ENCODE measurements at regions not wholly inside any gene's neighbourhood (a gene's known extent, or its start where the extent isn't known, plus 50 kb on each side); places are given as distances from the start of the nearest gene placed in this dataset.

DNA sequence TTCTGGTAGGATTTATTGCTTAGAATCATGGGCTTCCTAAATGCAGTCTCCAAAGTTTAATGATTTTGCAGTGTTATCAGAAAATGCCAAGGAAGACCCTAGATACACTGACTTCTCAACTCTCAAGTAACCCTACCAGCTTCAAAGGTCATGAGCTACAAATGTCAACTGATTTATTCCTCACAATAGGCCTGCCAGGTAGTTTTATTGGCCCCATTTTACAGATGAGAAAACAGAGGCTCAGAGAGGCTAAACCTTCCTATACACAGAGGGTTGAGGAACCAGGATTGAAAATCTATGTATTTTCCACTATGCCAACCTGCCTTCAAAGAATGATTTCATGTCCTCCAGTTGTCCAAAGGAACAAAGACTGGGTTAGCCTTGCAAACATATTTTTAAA is 384.4 kb upstream of the POU3F1 start:
- no peaks in the 10 kb centered on the region for H3K79me2 ChIP-seq (ENCODE audit: insufficient read depth, low read length)
- no peak overlapping the region for H3K4me2 ChIP-seq (ENCODE audit: low read length)
- H4K20me1 ChIP-seq (ENCODE audit: insufficient read depth, low read length) = no peaks in the 10 kb centered on the region
- H3K27me3 ChIP-seq (ENCODE audit: insufficient read depth, low read length) = no peaks in the 10 kb centered on the region; the same call in 1 of the 2 replicates
- H3K4me3 ChIP-seq (ENCODE audit: low read depth, low read length, poor library complexity, severe bottlenecking) = no peak overlapping the region
- no peaks in the 10 kb centered on the region for H3K4me1 ChIP-seq (ENCODE audit: insufficient read depth, low read length, severe bottlenecking)
- H2AFZ ChIP-seq (ENCODE audit: low read length) = no peak overlapping the region
- no peaks in the 10 kb centered on the region for H3F3A ChIP-seq (ENCODE audit: insufficient read depth, low read length)
- H3K27ac ChIP-seq (ENCODE audit: low read depth, low read length, poor library complexity, severe bottlenecking) = no peak overlapping the region
- H3K9ac ChIP-seq (ENCODE audit: low read length) = no peak overlapping the region
- no peaks in the 10 kb centered on the region for H3K36me3 ChIP-seq (ENCODE audit: insufficient read depth, low read length)
- no peaks in the 10 kb centered on the region for H3K9me3 ChIP-seq (ENCODE audit: low read length)
- no peaks in the 10 kb centered on the region for H3K9me2 ChIP-seq (ENCODE audit: low read depth, low read length)
- TF ChIP-seq EZH2 (IDR thresholded peaks at IDR 0.05; ENCODE audit: borderline replicate concordance, low read length) = no peak
- TF ChIP-seq, protein P1, sequence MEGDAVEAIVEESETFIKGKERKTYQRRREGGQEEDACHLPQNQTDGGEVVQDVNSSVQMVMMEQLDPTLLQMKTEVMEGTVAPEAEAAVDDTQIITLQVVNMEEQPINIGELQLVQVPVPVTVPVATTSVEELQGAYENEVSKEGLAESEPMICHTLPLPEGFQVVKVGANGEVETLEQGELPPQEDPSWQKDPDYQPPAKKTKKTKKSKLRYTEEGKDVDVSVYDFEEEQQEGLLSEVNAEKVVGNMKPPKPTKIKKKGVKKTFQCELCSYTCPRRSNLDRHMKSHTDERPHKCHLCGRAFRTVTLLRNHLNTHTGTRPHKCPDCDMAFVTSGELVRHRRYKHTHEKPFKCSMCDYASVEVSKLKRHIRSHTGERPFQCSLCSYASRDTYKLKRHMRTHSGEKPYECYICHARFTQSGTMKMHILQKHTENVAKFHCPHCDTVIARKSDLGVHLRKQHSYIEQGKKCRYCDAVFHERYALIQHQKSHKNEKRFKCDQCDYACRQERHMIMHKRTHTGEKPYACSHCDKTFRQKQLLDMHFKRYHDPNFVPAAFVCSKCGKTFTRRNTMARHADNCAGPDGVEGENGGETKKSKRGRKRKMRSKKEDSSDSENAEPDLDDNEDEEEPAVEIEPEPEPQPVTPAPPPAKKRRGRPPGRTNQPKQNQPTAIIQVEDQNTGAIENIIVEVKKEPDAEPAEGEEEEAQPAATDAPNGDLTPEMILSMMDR (IDR thresholded peaks at IDR 0.05; ENCODE audit: low read length) = no peak

DNA sequence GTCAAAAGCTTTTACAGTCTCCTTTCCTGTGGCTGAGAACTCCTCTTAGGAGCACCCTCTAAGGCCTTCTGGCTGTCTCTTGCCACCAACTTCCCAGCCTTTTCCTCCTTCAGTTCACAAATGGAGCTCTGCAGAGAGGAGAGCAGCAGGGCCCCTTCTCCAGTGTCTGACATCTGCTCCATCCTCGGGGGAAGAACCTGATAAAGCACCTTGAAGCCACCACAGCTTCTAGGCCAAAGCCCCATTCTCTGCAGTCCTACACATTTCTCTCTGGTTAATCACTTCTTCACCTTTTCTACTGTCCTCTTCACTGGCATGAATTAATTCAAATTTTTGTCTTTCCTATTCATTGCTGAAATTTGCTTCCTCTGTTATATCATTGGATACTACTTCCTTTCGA is 378.1 kb upstream of the POU3F1 start:
- Histone ChIP-seq H3K4me3 (ENCODE audit: low read depth, low read length, poor library complexity, severe bottlenecking) (no peak overlapping the region), H3K9ac (ENCODE audit: low read length) (no peak overlapping the region), H3K9me2 (ENCODE audit: low read depth, low read length) (no peaks in the 10 kb centered on the region), H3K79me2 (ENCODE audit: insufficient read depth, low read length) (no peaks in the 10 kb centered on the region), H3K36me3 (ENCODE audit: insufficient read depth, low read length) (no peaks in the 10 kb centered on the region), H4K20me1 (ENCODE audit: insufficient read depth, low read length) (no peaks in the 10 kb centered on the region), H3K27me3 (ENCODE audit: insufficient read depth, low read length) (no peaks in the 10 kb centered on the region), H2AFZ (ENCODE audit: low read length) (no peak overlapping the region), H3K4me1 (ENCODE audit: insufficient read depth, low read length, severe bottlenecking) (no peaks in the 10 kb centered on the region), H3K27ac (ENCODE audit: low read depth, low read length, poor library complexity, severe bottlenecking) (no peak overlapping the region), H3K9me3 (ENCODE audit: low read length) (no peaks in the 10 kb centered on the region), H3K4me2 (ENCODE audit: low read length) (no peak overlapping the region), H3F3A (ENCODE audit: insufficient read depth, low read length) (no peaks in the 10 kb centered on the region)
- TF ChIP-seq, protein P1 (IDR thresholded peaks at IDR 0.05; ENCODE audit: low read length) = no peak
- TF ChIP-seq EZH2 (IDR thresholded peaks at IDR 0.05; ENCODE audit: borderline replicate concordance, low read length) = no peak

DNA sequence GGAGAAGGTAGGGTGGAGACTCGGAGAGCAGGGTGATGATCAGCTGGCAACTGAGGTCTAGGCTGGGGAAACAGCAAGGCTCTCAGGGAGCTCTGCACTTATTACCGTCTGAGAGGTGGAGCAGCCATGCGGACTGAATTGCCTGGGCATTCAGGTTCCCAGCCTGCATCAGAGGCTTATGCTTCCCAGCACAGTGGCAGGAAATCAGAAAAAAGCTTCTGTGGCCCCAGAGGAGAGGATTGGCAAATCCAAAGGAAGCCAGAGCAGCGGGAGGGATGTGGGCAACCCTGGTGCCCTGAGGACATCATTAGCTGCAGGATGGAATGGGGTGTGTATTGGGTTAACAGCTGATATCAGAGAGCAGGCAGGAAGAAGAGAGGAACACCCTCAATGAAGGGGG is 374.1 kb upstream of the POU3F1 start:
- Histone ChIP-seq H2AFZ (ENCODE audit: low read length) (no peak overlapping the region), H3K36me3 (ENCODE audit: insufficient read depth, low read length) (no peaks in the 10 kb centered on the region), H3K79me2 (ENCODE audit: insufficient read depth, low read length) (no peaks in the 10 kb centered on the region), H3K9me2 (ENCODE audit: low read depth, low read length) (no peaks in the 10 kb centered on the region), H3K4me2 (ENCODE audit: low read length) (no peak overlapping the region), H3F3A (ENCODE audit: insufficient read depth, low read length) (no peaks in the 10 kb centered on the region), H3K27ac (ENCODE audit: low read depth, low read length, poor library complexity, severe bottlenecking) (no peak overlapping the region), H3K4me3 (ENCODE audit: low read depth, low read length, poor library complexity, severe bottlenecking) (no peak overlapping the region), H3K27me3 (ENCODE audit: insufficient read depth, low read length) (no peaks in the 10 kb centered on the region), H4K20me1 (ENCODE audit: insufficient read depth, low read length) (no peaks in the 10 kb centered on the region), H3K9ac (ENCODE audit: low read length) (no peak overlapping the region), H3K4me1 (ENCODE audit: insufficient read depth, low read length, severe bottlenecking) (no peaks in the 10 kb centered on the region), H3K9me3 (ENCODE audit: low read length) (no peaks in the 10 kb centered on the region)
- TF ChIP-seq, protein P1 (IDR thresholded peaks at IDR 0.05; ENCODE audit: low read length) = no peak
- no peak for TF ChIP-seq EZH2 (IDR thresholded peaks at IDR 0.05; ENCODE audit: borderline replicate concordance, low read length)

Data from OCI-LY1 (cell line).